ENCODE measurements at regions not wholly inside any gene's neighbourhood (a gene's known extent, or its start where the extent isn't known, plus 50 kb on each side); places are given as distances from the start of the nearest gene placed in this dataset.

DNA sequence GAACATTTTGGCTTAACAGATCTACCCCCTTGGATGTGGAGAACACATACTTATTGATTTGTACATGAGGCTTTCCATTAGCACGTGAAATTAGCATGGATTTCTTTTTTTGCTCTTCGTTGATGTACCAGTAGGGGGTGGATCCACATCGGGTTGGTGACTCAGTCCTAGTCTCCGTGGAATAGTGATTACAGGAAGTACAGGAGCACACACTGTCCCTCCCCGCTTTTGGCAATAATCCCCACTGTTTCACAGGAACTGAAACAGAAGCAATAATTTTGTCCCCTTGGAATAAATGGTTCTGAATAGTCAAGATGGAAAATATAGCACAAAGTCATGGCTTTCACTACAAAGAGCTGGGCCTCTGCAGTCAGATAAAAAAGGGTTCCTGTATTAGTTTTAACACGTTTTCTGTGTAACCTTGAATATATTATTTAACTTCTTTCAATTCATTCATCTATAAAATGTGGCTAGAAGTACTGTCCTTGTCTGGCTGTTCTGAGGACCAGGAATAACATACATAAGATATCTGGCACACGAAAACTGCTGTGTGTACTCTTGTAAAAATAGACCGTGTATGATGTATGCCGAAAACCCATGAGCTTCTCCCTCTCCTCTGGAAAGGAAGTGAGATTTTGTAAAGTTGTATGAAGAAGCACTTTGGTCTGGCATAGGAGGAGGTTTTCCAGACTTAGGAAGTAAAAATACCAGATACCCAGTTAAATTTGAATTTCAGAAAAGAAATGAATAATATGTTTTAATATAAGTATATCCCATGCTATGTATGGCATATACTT, 229.2 kb downstream of the GALR1 start:
- intact Hi-C loops (cut with DNase I): loop anchor here in 1 of 10 donors (10.0 kb wide), 1 partner anchor 176 kb away; no protein-coding TSS in a partner anchor
- Histone ChIP-seq H3K36me3 (no peaks in the 10 kb centered on the region), H3K4me3 (no peak overlapping the region), H3K27me3 (peaks cover 0 to 8% (median 0%) of the 10 kb centered on the region in 9 donors), H3K27ac (peak overlapping the region in 11 of 12 donors; percentile 15 to 68 (median 51)), H3K4me1 (peaks cover 0 to 7% (median 0%) of the 10 kb centered on the region in 12 donors), H3K9me3 (peaks cover 0 to 7% (median 0%) of the 10 kb centered on the region in 12 donors)
- WGBS, 4 donors: 26 to 33% (median 30%) methylated on average over 9 of the region's 9 CpGs
- DNase-seq: peak in 4 of 5 donors; percentile 50 to 76 (median 59)
- ATAC-seq: peak; percentile 88 to 97 (median 94)
- TF ChIP-seq, protein P1, sequence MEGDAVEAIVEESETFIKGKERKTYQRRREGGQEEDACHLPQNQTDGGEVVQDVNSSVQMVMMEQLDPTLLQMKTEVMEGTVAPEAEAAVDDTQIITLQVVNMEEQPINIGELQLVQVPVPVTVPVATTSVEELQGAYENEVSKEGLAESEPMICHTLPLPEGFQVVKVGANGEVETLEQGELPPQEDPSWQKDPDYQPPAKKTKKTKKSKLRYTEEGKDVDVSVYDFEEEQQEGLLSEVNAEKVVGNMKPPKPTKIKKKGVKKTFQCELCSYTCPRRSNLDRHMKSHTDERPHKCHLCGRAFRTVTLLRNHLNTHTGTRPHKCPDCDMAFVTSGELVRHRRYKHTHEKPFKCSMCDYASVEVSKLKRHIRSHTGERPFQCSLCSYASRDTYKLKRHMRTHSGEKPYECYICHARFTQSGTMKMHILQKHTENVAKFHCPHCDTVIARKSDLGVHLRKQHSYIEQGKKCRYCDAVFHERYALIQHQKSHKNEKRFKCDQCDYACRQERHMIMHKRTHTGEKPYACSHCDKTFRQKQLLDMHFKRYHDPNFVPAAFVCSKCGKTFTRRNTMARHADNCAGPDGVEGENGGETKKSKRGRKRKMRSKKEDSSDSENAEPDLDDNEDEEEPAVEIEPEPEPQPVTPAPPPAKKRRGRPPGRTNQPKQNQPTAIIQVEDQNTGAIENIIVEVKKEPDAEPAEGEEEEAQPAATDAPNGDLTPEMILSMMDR (IDR thresholded peaks at IDR 0.05): peak in 7 of 12 donors; percentile 9 to 42 (median 37)
- TF ChIP-seq POLR2A (IDR thresholded peaks at IDR 0.05): no peak

DNA sequence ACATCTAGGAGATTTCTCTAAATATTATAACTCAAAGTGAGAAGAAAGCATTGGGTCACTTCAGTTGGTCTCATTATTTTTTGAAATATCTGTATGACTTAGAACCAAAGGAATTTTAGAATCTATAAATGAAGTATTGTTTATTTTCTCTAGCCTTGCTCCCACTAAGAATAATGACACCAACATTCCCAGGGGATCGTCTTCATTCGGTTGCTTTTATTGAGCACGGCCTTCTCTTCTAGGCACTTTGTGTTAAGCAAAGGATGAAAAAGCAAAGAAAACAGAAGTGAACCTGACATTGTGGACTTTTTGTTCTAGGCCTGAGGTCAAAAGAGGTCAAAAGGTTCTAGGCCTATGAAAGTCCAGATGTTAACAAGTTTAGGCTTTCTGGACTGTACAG, 231.9 kb downstream of the GALR1 start:
- 74 to 88% (median 76%) methylated on average over 3 of the region's 3 CpGs for WGBS, 4 donors
- peak in 1 of 5 donors; percentile 13 for DNase-seq
- peak in 2 of 4 donors; percentile 18 to 47 for ATAC-seq

DNA sequence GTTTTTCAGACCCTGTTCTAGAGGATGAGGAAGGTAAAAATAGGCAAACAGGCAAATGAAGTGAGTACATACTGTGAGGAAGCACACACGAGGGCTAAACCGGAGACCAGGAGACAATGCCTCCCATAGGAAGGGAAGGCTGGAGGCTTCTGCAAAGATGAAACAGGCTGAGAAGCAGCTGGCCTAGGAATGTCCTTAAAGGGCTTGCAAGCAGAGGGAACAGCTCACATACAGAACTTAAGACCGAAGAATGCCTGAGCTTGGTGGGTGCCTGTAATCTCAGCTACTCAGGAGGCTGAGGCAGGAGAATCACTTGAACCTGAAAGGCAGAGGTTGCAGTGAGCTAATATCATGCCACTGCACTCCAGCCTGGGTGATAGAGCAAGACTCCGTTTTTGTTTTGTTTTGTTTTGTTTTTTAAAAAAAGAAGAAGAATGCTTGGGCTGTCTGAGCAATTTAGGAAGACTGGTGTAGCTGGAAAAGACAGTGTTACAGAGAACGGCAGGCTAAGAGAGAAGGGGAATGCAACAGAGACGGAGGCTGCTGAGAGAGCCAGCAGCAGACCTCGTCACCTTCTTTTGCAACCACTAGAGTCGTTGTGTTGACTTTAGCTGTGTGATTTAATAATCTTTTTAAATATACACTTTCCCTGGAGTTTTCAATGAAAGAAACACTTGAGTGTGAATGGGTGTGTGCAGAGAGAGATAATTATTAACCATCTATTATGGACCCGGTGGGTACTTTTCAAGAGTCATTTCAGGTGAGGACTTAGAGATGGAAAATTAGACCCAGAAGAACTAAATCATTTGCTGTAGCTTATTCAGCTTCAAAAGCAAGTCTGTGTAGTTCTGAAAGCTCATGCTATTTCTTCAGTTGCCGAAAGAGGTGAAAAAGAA, 232.8 kb downstream of the GALR1 start:
- ATAC-seq (no peak), DNase-seq (no peak)
- no peak overlapping the region for H3K4me3 ChIP-seq
- no peaks in the 10 kb centered on the region for H3K36me3 ChIP-seq
- peaks cover 0 to 7% (median 0%) of the 10 kb centered on the region in 12 donors for H3K9me3 ChIP-seq
- 69 to 74% (median 72%) methylated on average over 10 of the region's 10 CpGs for WGBS, 4 donors
- H3K4me1 ChIP-seq: peaks cover 0 to 7% (median 0%) of the 10 kb centered on the region in 12 donors
- intact Hi-C loops (cut with DNase I): no loop called here
- H3K27ac ChIP-seq: no peak overlapping the region
- TF ChIP-seq POLR2A (IDR thresholded peaks at IDR 0.05): no peak
- TF ChIP-seq, protein P1 (IDR thresholded peaks at IDR 0.05): no peak
- no peaks in the 10 kb centered on the region for H3K27me3 ChIP-seq

More for the DNA sequence above, 231.9 kb downstream of the GALR1 start:
- peaks cover 0 to 7% (median 0%) of the 10 kb centered on the region in 12 donors for H3K9me3 ChIP-seq
- TF ChIP-seq, protein P1 (IDR thresholded peaks at IDR 0.05): no peak
- TF ChIP-seq POLR2A (IDR thresholded peaks at IDR 0.05): no peak
- peaks cover 0 to 7% (median 0%) of the 10 kb centered on the region in 12 donors for H3K4me1 ChIP-seq
- peak overlapping the region in 1 of 12 donors; percentile 25 for H3K27ac ChIP-seq
- H3K36me3 ChIP-seq: no peaks in the 10 kb centered on the region
- H3K4me3 ChIP-seq: no peak overlapping the region
- intact Hi-C loops (cut with DNase I): no loop called here
- no peaks in the 10 kb centered on the region for H3K27me3 ChIP-seq

All from heart left ventricle (tissue), 16 donors.